Vagina (tissue), 2 donors: ENCODE measurements at regions not wholly inside any gene's neighbourhood (a gene's known extent, or its start where the extent isn't known, plus 50 kb on each side); places are given as distances from the start of the nearest gene placed in this dataset.

Experiments
- CTCF ChIP-seq, 3 experiments: fragments of 450-650 bp in 2 of 3; fragments of 200-600 bp in 1 of 3; sonication (generic) in 1 of 3; IDR thresholded peaks; one replicate each; pipeline ENCODE4 v1.5.1; 2017 to 2019; ENCODE audit warnings: antibody characterized with exemption in 3 of 3, mild to moderate bottlenecking in 2 of 3, moderate library complexity in 2 of 3
- POLR2A ChIP-seq, 2 donors: fragments of 450-650 bp; IDR thresholded peaks; one replicate each; pipeline ENCODE4 v1.6.1; 2017; ENCODE audit warnings: antibody characterized with exemption in 2 of 2, mild to moderate bottlenecking in 2 of 2, moderate library complexity in 2 of 2

- TF ChIP-seq CTCF (IDR thresholded peaks at IDR 0.05) (no peak), POLR2A (IDR thresholded peaks at IDR 0.05) (no peak)
Measured at GRCh38 chr3:24062916-24063315, 117.8 kb downstream of the NR1D2 start.
